Erythroblast (primary cell): ENCODE measurements at regions not wholly inside any gene's neighbourhood (a gene's known extent, or its start where the extent isn't known, plus 50 kb on each side); places are given as distances from the start of the nearest gene placed in this dataset.

ENCODE experiments used
- GATA1 ChIP-seq: IDR thresholded peaks from 2 replicates; pipeline ENCODE4 v1.6.1; 2011; ENCODE audit warnings: low read depth, mild to moderate bottlenecking, control low read depth, low read length, moderate library complexity
- POLR2A ChIP-seq: IDR thresholded peaks from 2 replicates; pipeline ENCODE4 v1.6.1; 2011; ENCODE audit warnings: mild to moderate bottlenecking, low read length

DNA sequence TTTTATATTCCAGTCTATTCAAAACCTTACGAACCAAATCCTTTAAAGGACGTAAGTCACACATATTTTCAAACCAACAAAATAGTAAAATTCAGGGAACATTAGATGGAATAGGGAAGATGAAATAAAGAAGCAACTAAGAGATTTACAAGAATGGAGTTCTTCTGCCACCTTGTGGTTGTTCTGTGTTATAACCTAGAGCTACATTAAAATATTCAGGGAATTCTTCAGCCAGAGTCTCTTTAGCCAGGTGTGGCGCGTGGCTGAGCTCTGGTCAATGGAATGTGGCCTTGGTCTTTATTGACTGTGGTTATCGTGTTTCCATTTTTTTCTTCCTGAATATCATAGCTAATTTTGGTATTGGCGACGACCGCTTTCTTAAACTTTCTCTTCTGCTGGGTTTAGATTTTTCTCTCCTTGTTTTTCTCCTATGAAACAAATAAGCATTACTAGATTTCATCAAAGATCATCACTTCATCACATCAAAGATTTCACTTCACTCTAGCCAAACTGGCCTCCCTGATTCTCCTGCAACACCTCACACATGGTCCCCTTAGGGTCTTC is 221.3 kb downstream of the MRPL39 start:
- TF ChIP-seq POLR2A (no peak), GATA1 (no peak)
